Endodermal cell (in vitro differentiated cells): ENCODE measurements at regions not wholly inside any gene's neighbourhood (a gene's known extent, or its start where the extent isn't known, plus 50 kb on each side); places are given as distances from the start of the nearest gene placed in this dataset.

Experiments
- DNase-seq: peaks from one replicate; pipeline ENCODE4 v3.0.0-alpha.2; 2017
- H3K27ac ChIP-seq: 2 replicates; pipeline ENCODE4 v1.5.1; 2013; ENCODE audit warnings: mild to moderate bottlenecking, low read depth, low read length, moderate library complexity
- H3K27me3 ChIP-seq: 2 replicates; pipeline ENCODE4 v1.6.1; 2013; ENCODE audit warnings: mild to moderate bottlenecking, low read length, moderate library complexity; ENCODE audit not compliant: insufficient read depth, control insufficient read depth, poor library complexity, severe bottlenecking
- H3K36me3 ChIP-seq: 2 replicates; pipeline ENCODE4 v1.7.0; 2013; ENCODE audit warnings: mild to moderate bottlenecking, low read length, moderate library complexity; ENCODE audit not compliant: control insufficient read depth, insufficient read depth
- H3K4me1 ChIP-seq: one replicate; pipeline ENCODE4 v1.7.0; 2013; ENCODE audit warnings: low read length; ENCODE audit not compliant: control insufficient read depth, insufficient read depth
- H3K4me3 ChIP-seq: 2 replicates; pipeline ENCODE4 v1.5.1; 2013; ENCODE audit warnings: mild to moderate bottlenecking, low read length, moderate library complexity
- H3K9ac ChIP-seq: 2 replicates; pipeline ENCODE4 v1.6.1; 2013; ENCODE audit warnings: mild to moderate bottlenecking, low read length, moderate library complexity; ENCODE audit not compliant: poor library complexity, severe bottlenecking; ENCODE audit errors: extremely low read depth
- H3K9me3 ChIP-seq: 2 replicates; pipeline ENCODE4 v1.6.1; 2013; ENCODE audit warnings: mild to moderate bottlenecking, low read length, moderate library complexity; ENCODE audit not compliant: control insufficient read depth
- H3K27ac Mint-ChIP-seq: 2 replicates; pipeline ENCODE4 v1.8.0; 2020; ENCODE audit warnings: mixed read lengths
- H3K27me3 Mint-ChIP-seq: 2 replicates; pipeline ENCODE4 v1.8.0; 2021; ENCODE audit warnings: mild to moderate bottlenecking, mixed read lengths; ENCODE audit not compliant: insufficient read depth
- H3K36me3 Mint-ChIP-seq: 2 replicates; pipeline ENCODE4 v1.8.0; 2020; ENCODE audit warnings: low read depth, mixed read lengths
- H3K4me1 Mint-ChIP-seq: 2 replicates; pipeline ENCODE4 v1.8.0; 2020; ENCODE audit warnings: mixed read lengths
- H3K4me3 Mint-ChIP-seq: 2 replicates; pipeline ENCODE4 v1.8.0; 2020; ENCODE audit warnings: mild to moderate bottlenecking, moderate library complexity, mixed read lengths
- H3K9me3 Mint-ChIP-seq: 2 replicates; pipeline ENCODE4 v1.8.0; 2020; ENCODE audit warnings: mild to moderate bottlenecking, mixed read lengths
- CTCF ChIP-seq: fragments of 200-600 bp; sonication (generic); conservative IDR thresholded peaks from 2 replicates; pipeline ENCODE4 v1.5.0; 2021; ENCODE audit warnings: antibody characterized with exemption, mild to moderate bottlenecking
- WGBS, 2 experiments: methylation state at CpG; one replicate each; pipeline versions ENCODE4 v1.1.5 to v1.1.7; 2013; ENCODE audit warnings: missing lambda C conversion rate in 2 of 2, mixed read lengths in 1 of 2; ENCODE audit not compliant: insufficient coverage in 1 of 2, insufficient read length in 1 of 2; 5-methylcytosine and 5-hydroxymethylcytosine counted together

GRCh38 chr4:53778155-53778554, 186.9 kb upstream of the LNX1 start:
- no peak overlapping the region for H3K9ac ChIP-seq
- no peaks in the 10 kb centered on the region for H3K4me1 ChIP-seq
- WGBS, 2 experiments = 95 to 100% methylated on average over 1 to 2 of the region's 2 CpGs
- no peaks in the 10 kb centered on the region for H3K9me3 ChIP-seq
- H3K36me3 ChIP-seq = no peaks in the 10 kb centered on the region
- Mint-ChIP-seq H3K27me3 (peaks cover 10% of the 10 kb centered on the region), H3K9me3 (no peaks in the 10 kb centered on the region), H3K36me3 (no peaks in the 10 kb centered on the region), H3K4me3 (no peak overlapping the region), H3K27ac (no peak overlapping the region), H3K4me1 (peaks cover 8% of the 10 kb centered on the region)
- no peak for DNase-seq
- H3K4me3 ChIP-seq = no peak overlapping the region
- no peak for TF ChIP-seq CTCF
- H3K27me3 ChIP-seq = peaks cover 21% of the 10 kb centered on the region
- H3K27ac ChIP-seq = no peak overlapping the region

DNA sequence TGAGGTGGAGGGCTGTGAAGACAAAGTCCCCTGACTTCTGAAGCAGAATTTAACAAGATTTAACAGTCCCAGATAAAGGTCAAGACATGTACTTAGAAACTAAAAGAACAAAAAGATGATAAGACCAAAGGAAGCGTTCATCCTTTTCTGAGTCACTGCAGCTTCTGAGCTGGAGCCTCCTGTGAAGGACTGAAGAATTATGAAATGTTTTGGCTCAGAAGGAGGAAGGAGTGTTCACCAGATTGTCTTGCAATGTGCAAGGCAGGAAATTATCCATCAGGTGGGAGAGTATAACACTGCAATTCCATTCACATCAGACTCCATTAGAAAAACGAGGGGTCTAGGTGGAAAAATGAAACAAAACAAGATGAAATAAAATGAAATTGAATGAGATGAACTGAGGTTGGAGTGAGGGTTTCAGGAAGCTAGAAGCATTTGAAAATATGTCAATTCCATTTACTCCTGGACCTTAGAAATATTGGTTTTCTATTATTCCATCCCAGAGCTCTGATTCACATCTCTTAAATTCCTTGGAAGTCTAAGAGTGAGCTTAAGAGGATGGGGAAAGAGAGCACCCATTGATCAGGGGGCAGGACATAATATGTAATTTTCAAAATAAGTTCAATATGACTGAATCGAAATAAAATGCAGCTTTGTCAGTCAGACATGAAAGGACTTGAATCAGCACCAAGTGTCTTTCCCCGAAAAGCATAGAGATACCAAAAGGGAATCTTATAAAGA, 186.1 kb upstream of the LNX1 start:
- Histone ChIP-seq H3K9me3 (no peaks in the 10 kb centered on the region), H3K4me1 (no peaks in the 10 kb centered on the region), H3K9ac (no peak overlapping the region), H3K36me3 (no peaks in the 10 kb centered on the region), H3K27me3 (peaks cover 21% of the 10 kb centered on the region), H3K27ac (no peak overlapping the region), H3K4me3 (no peak overlapping the region)
- H3K36me3 Mint-ChIP-seq = no peaks in the 10 kb centered on the region
- peaks cover 8% of the 10 kb centered on the region for H3K4me1 Mint-ChIP-seq
- 86 to 92% methylated on average over 3 to 4 of the region's 4 CpGs for WGBS, 2 experiments
- no peak overlapping the region for H3K4me3 Mint-ChIP-seq
- H3K27ac Mint-ChIP-seq = no peak overlapping the region
- peaks cover 10% of the 10 kb centered on the region for H3K27me3 Mint-ChIP-seq
- no peak for TF ChIP-seq CTCF
- no peak for DNase-seq
- H3K9me3 Mint-ChIP-seq = no peaks in the 10 kb centered on the region

DNA sequence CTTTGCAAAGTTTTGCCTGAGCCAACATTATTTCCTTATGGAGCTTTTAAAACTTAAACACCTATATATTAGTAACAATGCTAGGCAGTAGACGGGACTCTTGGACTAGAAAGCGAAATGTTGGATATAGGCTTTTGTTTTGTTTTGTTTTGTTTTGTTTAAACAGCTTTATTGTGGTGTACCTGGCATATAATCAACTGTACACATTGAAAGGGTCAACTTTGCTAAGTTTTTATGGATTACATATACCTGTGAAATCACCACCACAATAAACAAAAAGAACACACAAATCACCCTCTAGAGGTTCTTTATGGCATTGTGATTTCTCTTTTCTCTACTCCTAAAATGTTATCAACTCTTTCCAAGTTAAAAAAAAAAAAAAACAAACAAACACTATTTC, 184.9 kb upstream of the LNX1 start:
- no peak overlapping the region for H3K4me3 ChIP-seq
- H3K4me1 ChIP-seq = no peaks in the 10 kb centered on the region
- Mint-ChIP-seq H3K4me3 (no peak overlapping the region), H3K9me3 (no peaks in the 10 kb centered on the region), H3K27ac (no peak overlapping the region), H3K27me3 (peaks cover 10% of the 10 kb centered on the region), H3K36me3 (no peaks in the 10 kb centered on the region), H3K4me1 (peaks cover 2% of the 10 kb centered on the region)
- H3K9ac ChIP-seq = no peak overlapping the region
- no peak for DNase-seq
- H3K27ac ChIP-seq = no peak overlapping the region
- WGBS, 2 experiments = 91% methylated on average over 2 of the region's 2 CpGs; no CpG with 5 or more reads in 1 of the 2 experiments
- no peaks in the 10 kb centered on the region for H3K36me3 ChIP-seq
- H3K9me3 ChIP-seq = no peaks in the 10 kb centered on the region
- peaks cover 21% of the 10 kb centered on the region for H3K27me3 ChIP-seq
- TF ChIP-seq CTCF = no peak
